GM12878 (cell line): ENCODE measurements at regions not wholly inside any gene's neighbourhood (a gene's known extent, or its start where the extent isn't known, plus 50 kb on each side); places are given as distances from the start of the nearest gene placed in this dataset.

Source experiments
- ATF2 ChIP-seq: IDR thresholded peaks from 2 replicates; pipeline ENCODE4 v1.6.1; 2012; ENCODE audit warnings: low read length, inconsistent platforms
- CBFB ChIP-seq: IDR thresholded peaks from 2 replicates; pipeline ENCODE4 v1.6.1; 2016; ENCODE audit warnings: antibody characterized with exemption, low read depth
- CEBPB ChIP-seq, 2 experiments: fragments of 150-350 bp in 1 of 2; IDR thresholded peaks; 2 replicates each; pipeline ENCODE4 v1.6.1; 2012 to 2014; ENCODE audit warnings: low read depth in 2 of 2, low read length in 2 of 2, borderline replicate concordance in 1 of 2, inconsistent platforms in 1 of 2
- E2F4 ChIP-seq: IDR thresholded peaks from 2 replicates; pipeline ENCODE4 v1.6.1; 2012; ENCODE audit warnings: low read depth, low read length, improper control_type of control experiment
- POLR2AphosphoS5 ChIP-seq: IDR thresholded peaks from 2 replicates; pipeline ENCODE4 v1.6.1; 2011; ENCODE audit warnings: mild to moderate bottlenecking, low read length, inconsistent platforms
- RFX5 ChIP-seq: IDR thresholded peaks from 2 replicates; pipeline ENCODE4 v1.6.1; 2011; ENCODE audit warnings: low read depth, low read length, improper control_type of control experiment
- USF2 ChIP-seq: IDR thresholded peaks from 2 replicates; pipeline ENCODE4 v1.6.1; 2011; ENCODE audit warnings: low read depth, low read length, improper control_type of control experiment, borderline replicate concordance
- YY1 ChIP-seq: IDR thresholded peaks from 2 replicates; pipeline ENCODE4 v1.6.1; 2011; ENCODE audit warnings: low read depth, mild to moderate bottlenecking, low read length
- ZBTB4 ChIP-seq: fragments of 450-650 bp; formaldehyde crosslinking; IDR thresholded peaks from 2 replicates; pipeline ENCODE4 v1.4.0; 2022; ENCODE audit warnings: mild to moderate bottlenecking, moderate library complexity
- ZNF274 ChIP-seq: IDR thresholded peaks from one replicate; pipeline ENCODE4 v1.8.0; 2011; ENCODE audit not compliant: insufficient read length, insufficient read depth

GRCh38 chr18:79629249-79629558 lies 50.4 kb upstream of the CTDP1 start (continued):
- TF ChIP-seq POLR2AphosphoS5 = no peak
- TF ChIP-seq YY1 = no peak
- TF ChIP-seq E2F4 = no peak
- TF ChIP-seq CBFB = no peak
- TF ChIP-seq ATF2 = no peak
- no peak for TF ChIP-seq RFX5
- no peak for TF ChIP-seq CEBPB (IDR thresholded peaks at IDR 0.05; ENCODE audit: borderline replicate concordance in 1 of 2, low read depth in 2 of 2, low read length in 2 of 2)
- TF ChIP-seq USF2 = no peak
- no peak for TF ChIP-seq ZNF274
- TF ChIP-seq ZBTB4 = no peak
- TF ChIP-seq, all 136 proteins: peak for 0
